K562 (cell line): ENCODE measurements at regions not wholly inside any gene's neighbourhood (a gene's known extent, or its start where the extent isn't known, plus 50 kb on each side); places are given as distances from the start of the nearest gene placed in this dataset.

Experiments used
- CTCF ChIP-seq, 3 experiments: IDR thresholded peaks in 2 of 3; conservative IDR thresholded peaks in 1 of 3; 2 replicates each; pipeline ENCODE4 v1.5.1; 2011 to 2012; ENCODE audit warnings: low read length in 3 of 3, mild to moderate bottlenecking in 3 of 3, control low read depth in 2 of 3, improper control_type of control experiment in 1 of 3, inconsistent platforms in 1 of 3, low read depth in 1 of 3, mixed read lengths in 1 of 3, moderate library complexity in 1 of 3; ENCODE audit not compliant: insufficient read depth in 2 of 3
- FOXJ3 ChIP-seq: sonication (generic); formaldehyde crosslinking; IDR thresholded peaks from 2 replicates; pipeline ENCODE4 v1.4.0; 2020; ENCODE audit warnings: mild to moderate bottlenecking, missing genetic modification reagents
- HNRNPK ChIP-seq: fragments of 200-400 bp; formaldehyde crosslinking; IDR thresholded peaks from one replicate; pipeline ENCODE4 v1.6.1; 2018; ENCODE audit warnings: mild to moderate bottlenecking, low read depth, low read length; ENCODE audit not compliant: poor library complexity, severe bottlenecking
- MYC ChIP-seq, 2 experiments: fragments of 250-450 bp in 1 of 2; sonication (Bioruptor Pico) in 1 of 2; IDR thresholded peaks; 2 replicates each; pipeline versions ENCODE4 v1.5.1 to v1.6.1; 2012 to 2021; ENCODE audit warnings: low read depth in 2 of 2, borderline replicate concordance in 1 of 2, improper control_type of control experiment in 1 of 2, low read length in 1 of 2, mild to moderate bottlenecking in 1 of 2, moderate library complexity in 1 of 2
- POLR2A ChIP-seq: fragments of 450-650 bp; conservative IDR thresholded peaks from 2 replicates; pipeline ENCODE4 v1.6.1; 2016
- POLR2AphosphoS5 ChIP-seq: IDR thresholded peaks from 2 replicates; pipeline ENCODE4 v1.6.1; 2011; ENCODE audit warnings: mild to moderate bottlenecking, low read depth, low read length, moderate library complexity; ENCODE audit not compliant: control insufficient read depth, insufficient read depth
- THRA ChIP-seq: fragments of 450-650 bp; IDR thresholded peaks from 2 replicates; pipeline ENCODE4 v1.6.1; 2017; ENCODE audit warnings: mild to moderate bottlenecking, moderate library complexity
- USF2 ChIP-seq: sonication (generic); formaldehyde crosslinking; IDR thresholded peaks from 2 replicates; pipeline ENCODE4 v1.5.0; 2020; ENCODE audit warnings: missing genetic modification reagents
- YY1 ChIP-seq, 3 experiments: IDR thresholded peaks; 2 replicates each; pipeline ENCODE4 v1.6.1; 2011; ENCODE audit warnings: low read length in 2 of 3, mild to moderate bottlenecking in 2 of 3, moderate library complexity in 2 of 3, borderline replicate concordance in 1 of 3, control low read depth in 1 of 3, low read depth in 1 of 3; ENCODE audit not compliant: insufficient read depth in 3 of 3, insufficient replicate concordance in 2 of 3, control insufficient read depth in 1 of 3, insufficient read length in 1 of 3; ENCODE audit errors: extremely low read depth in 1 of 3
- ZBTB2 ChIP-seq: fragments of 450-650 bp; IDR thresholded peaks from 2 replicates; pipeline ENCODE4 v1.6.1; 2016; ENCODE audit warnings: antibody characterized with exemption
- TF ChIP-seq, protein P1 (sequence below): sonication (generic); formaldehyde crosslinking; IDR thresholded peaks from 2 replicates; pipeline ENCODE4 v1.9.0; 2022; ENCODE audit warnings: mild to moderate bottlenecking, missing genetic modification reagents
- TF ChIP-seq, protein P2 (sequence below): sonication (generic); formaldehyde crosslinking; IDR thresholded peaks from 2 replicates; pipeline ENCODE4 v1.8.0; 2022; ENCODE audit warnings: missing genetic modification reagents, mild to moderate bottlenecking, moderate library complexity, borderline replicate concordance

GRCh38 chr17:79438058-79438457 lies 172.8 kb downstream of the RBFOX3 start:
- TF ChIP-seq CTCF (IDR thresholded peaks at IDR 0.05 in 2 of 3, conservative IDR thresholded peaks at IDR 0.05 in 1 of 3; ENCODE audit: insufficient read depth in 2 of 3, low read depth in 1 of 3, low read length in 3 of 3) (no peak), POLR2A (no peak), HNRNPK (no peak), FOXJ3 (no peak), YY1 (IDR thresholded peaks at IDR 0.05; ENCODE audit: borderline replicate concordance in 1 of 3, control insufficient read depth in 1 of 3, extremely low read depth in 1 of 3, insufficient read depth in 3 of 3, insufficient read length in 1 of 3, insufficient replicate concordance in 2 of 3, low read depth in 1 of 3, low read length in 2 of 3) (no peak), USF2 (CRISPR knock-in tag) (no peak), ZBTB2 (no peak), MYC (IDR thresholded peaks at IDR 0.05; ENCODE audit: low read depth, low read length) (no peak), MYC (CRISPR knock-in tag; IDR thresholded peaks at IDR 0.05; ENCODE audit: borderline replicate concordance, low read depth) (no peak), THRA (no peak), POLR2AphosphoS5 (no peak)
- TF ChIP-seq, protein P1, sequence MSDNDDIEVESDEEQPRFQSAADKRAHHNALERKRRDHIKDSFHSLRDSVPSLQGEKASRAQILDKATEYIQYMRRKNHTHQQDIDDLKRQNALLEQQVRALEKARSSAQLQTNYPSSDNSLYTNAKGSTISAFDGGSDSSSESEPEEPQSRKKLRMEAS (CRISPR knock-in tag): no peak
- TF ChIP-seq, protein P2, sequence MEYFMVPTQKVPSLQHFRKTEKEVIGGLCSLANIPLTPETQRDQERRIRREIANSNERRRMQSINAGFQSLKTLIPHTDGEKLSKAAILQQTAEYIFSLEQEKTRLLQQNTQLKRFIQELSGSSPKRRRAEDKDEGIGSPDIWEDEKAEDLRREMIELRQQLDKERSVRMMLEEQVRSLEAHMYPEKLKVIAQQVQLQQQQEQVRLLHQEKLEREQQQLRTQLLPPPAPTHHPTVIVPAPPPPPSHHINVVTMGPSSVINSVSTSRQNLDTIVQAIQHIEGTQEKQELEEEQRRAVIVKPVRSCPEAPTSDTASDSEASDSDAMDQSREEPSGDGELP (CRISPR knock-in tag): no peak
